GM03348 (cell line): ENCODE measurements at regions not wholly inside any gene's neighbourhood (a gene's known extent, or its start where the extent isn't known, plus 50 kb on each side); places are given as distances from the start of the nearest gene placed in this dataset.
"Not testable (repeated sequence)": the region's sequence is repeated elsewhere in the genome, so short reads cannot be mapped to it uniquely, and the experiment has no call there.

Experiments
- DNase-seq: peaks from one replicate; pipeline ENCODE4 v3.0.0; 2012; ENCODE audit warnings: low spot score

DNA sequence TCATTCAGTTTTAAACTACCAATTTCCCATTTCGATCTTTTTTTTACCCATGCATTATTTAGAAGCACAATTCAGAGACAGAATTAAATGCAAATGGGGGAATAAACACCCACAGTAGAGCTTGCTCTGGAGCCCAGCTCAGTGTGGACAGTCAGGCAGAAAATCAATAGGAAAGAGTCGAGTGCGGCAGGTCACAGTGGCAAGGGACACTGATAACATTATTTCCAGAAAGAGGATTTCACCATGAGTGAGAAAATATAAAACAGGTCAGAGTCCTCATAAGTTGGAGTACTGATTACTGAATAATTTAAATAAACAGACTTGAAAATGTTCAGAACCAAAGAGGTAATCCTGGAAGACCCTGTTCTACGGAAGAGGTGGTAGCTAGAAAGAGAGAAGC, 532.5 kb downstream of the CCSER2 start:
- DNase-seq: no peak

DNA sequence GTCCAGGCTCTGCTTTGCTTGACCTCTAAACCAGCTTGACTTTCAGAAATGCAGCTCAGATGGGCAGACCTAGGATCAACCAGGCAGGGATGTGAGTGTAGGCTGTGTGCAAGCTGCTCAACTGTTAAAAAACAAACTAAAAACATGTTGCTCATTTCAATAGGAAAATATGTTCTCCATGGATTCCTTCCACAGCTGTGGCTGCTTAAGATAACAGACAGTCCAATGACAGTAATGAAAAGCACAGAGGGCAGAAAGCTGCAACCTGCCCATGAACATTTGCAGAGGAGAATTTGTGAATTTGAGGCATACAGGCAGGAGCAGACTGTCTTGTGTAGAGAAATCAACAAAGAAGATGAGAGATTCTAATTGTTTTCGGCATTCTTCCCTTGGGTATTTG, 534.2 kb downstream of the CCSER2 start:
- DNase-seq: no peak

DNA sequence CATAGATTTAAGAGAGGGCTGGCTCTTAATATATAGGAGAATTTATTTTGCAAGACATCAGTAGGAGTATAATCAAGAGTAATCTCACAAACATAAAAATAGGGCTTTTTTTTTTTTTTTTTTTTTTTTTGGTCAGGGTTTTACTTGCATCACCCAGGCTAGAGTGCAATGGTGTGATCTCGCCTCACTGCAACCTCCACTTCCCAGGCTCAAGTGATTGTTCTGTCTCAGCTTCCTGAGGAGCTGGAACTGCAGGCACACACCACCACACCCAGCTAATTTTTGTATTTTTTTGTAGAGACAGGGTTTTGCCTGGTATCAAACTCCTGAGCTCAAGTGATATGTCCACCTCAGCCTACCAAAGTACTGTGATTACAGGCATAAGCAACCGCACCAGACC, 535.3 kb downstream of the CCSER2 start:
- DNase-seq: no peak

DNA sequence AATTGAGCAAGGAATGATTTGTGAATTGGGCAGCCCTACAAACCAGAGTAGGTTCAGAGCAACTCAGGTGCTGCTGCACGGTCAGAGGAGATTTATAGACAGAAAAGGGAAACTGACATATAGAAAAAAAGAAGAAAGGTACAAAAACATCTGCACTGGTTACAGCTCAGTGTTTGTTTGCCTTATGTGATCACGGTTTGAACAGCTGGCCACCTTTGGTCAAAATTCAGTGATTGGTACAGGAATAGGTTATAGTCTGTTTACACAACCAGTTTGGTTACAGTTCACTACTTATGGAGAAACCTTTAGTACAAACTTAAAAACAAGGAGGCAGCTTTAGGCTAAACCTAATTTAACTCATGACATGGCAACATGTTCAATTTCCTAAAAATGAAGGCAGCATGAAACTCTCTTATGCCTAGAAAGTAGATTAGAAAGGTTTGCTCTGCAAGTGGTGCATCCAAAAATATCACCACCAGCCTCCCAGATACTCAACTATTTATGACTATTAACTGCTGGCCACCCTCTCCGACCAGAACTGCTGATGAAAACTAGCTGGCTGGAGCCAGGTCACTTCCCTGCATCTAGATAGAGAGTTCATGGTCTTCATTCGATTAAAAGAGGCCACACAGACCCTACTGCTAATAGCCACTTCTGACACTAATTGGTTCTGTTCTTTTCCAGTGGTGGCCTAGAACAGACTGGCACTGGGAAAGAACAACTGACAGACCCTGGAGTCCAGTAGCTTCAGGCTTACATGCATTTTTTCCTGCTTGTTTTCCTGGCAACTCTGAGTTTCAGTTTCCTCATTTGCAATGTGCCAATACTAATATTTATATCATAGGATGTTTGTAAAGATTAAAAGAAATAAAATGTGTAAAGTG, 548.0 kb downstream of the CCSER2 start:
- no peak for DNase-seq

DNA sequence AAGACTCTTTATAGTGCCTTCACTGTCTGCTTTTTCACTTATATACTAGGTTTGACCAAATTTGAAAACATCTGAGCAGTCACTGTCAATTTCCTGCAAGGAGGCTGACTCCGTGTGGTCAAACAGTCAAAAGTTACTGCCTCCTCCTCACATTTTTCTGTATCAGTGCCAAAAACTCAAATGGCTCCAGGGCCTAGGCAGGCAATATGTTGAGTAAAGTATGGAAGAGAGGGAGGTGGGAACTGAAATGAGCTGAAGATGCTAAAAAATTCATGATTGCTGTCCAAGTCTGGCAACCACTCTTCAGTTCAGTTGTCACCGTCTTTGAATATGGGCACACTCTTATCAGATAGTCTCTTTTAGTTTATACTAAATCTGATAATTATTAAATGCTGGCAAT, 551.6 kb downstream of the CCSER2 start:
- no peak for DNase-seq

DNA sequence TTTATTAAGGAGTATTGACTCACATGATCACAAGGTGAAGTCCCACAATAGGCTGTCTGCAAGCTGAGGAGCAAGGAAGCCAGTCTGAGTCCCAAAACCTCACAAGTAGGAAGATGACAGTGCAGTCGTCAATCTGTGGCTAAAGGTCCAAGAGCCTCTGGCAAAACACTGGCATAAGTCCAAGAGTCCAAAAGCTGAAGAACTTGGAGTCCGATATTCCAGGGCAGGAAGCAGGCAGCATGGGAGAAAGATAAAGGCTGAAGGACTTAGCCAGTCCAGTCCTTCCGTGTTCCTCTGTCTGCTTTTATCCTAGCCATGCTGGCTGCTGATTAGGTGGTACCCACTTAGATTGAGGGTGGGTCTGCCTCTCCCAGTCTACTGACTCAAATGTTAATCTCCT, 553.3 kb downstream of the CCSER2 start:
- DNase-seq: not testable (repeated sequence)

DNA sequence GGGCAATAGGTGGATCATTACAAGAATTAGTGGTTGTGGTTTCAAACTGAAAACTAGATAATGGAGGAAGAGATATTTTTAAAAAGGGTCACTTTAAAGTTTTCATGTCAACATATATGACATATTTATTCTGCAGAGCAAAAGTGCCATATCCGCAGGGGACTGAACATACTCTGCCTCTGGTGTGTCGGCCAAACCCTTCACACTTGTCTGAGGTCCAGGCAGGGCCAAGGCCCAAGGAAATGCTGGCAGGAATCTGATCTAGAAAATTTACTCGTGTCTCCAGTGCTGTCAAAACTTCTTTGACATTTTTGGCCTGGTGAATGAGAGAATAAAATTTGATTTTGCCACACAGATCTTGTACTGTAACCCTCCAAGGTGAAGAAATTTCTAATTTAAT, 562.3 kb downstream of the CCSER2 start:
- DNase-seq: no peak

GRCh38 chr10:84891631-84892030, 563.2 kb downstream of the CCSER2 start:
- DNase-seq: no peak

GRCh38 chr10:84895541-84895940, 567.2 kb downstream of the CCSER2 start:
- DNase-seq: no peak

GRCh38 chr10:84896909-84897308, 568.5 kb downstream of the CCSER2 start:
- DNase-seq: no peak

- DNase-seq: no peak
Observed at GRCh38 chr10:84899268-84899667, 570.9 kb downstream of the CCSER2 start.

GRCh38 chr10:84900141-84900540, 571.8 kb downstream of the CCSER2 start:
- DNase-seq: no peak

- no peak for DNase-seq
Observed at GRCh38 chr10:84901885-84902284, 573.5 kb downstream of the CCSER2 start.

DNA sequence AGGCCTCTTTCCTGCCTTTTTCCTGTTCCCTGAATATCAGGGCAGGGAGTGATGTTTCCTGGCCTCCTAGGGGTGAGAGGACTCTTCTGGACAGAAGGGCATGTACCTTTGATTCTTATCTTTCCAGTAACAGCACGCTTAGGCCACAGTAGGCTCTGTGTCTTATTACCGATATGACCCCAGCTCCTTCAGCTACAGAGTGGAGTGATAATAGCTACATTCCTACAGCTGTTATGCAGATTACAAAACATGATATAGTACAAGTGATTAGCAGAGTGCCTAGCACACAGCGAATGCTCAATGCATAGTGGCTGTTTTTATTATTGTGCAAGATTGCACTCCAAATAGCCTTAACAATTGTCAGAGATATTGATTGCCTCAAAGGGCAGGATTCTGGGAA, 574.2 kb downstream of the CCSER2 start:
- no peak for DNase-seq

DNA sequence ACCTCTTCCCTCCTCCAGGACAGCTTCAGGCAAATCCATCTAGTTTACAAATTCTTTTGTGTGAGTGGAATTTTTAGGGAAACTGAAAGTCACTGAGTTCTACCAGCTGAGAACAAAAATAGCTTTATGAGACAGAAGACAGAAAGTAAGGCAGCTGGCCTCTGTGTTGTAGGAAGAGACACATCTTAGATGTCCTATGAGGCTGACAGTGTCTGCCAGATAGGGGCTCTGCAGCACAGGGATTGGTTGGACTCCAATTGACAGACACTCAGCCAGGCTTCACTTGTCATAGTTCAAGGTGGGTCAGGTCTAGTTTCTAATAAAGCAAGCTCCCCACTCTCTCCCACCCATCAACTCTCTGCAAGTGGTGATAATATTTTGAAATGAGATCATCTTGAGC, 574.9 kb downstream of the CCSER2 start:
- DNase-seq: no peak

- no peak for DNase-seq
Observed at GRCh38 chr10:84907461-84908009, 579.1 kb downstream of the CCSER2 start.

- DNase-seq: no peak
Observed at GRCh38 chr10:84908491-84908890, 580.1 kb downstream of the CCSER2 start.

DNA sequence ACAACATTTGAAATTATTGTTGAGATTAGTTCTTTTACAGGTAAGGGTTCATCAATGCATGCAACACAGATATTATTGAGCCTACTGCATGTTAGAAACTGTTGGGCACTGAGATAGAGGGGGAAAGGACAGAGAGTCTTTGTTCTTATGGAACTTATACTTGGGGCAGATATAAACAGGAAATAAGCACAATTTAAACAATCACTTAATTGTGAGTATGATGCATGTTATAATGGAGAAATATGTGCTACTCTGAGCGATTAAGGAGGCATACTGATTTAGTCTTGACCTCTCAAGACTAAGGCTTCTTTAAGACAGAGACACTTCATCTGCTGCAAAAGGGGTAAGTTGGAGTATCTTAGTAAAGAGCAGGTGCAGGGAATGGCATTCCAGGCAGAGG, 593.3 kb downstream of the CCSER2 start:
- DNase-seq: no peak

DNA sequence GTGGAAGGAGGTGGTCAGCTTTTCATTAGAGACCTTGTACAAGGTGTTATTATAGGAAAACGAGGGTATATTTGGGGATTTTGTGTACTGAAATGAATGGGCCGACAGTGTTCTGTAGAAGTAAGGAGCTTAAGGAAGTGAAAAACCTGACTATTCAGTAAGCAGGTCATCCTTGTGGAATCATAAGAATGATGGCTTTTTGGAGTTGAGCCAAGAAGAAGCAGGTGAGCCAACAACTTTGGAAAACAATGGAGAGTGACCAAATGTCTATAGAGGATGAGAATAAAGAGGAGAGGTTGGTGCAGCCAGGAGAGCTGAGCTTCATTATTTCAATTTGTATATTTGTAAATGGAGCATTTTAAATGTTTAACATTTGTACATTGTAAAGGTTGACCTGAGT, 595.7 kb downstream of the CCSER2 start:
- DNase-seq: no peak

- no peak for DNase-seq
Observed at GRCh38 chr10:84925495-84925894, 597.1 kb downstream of the CCSER2 start.

DNA sequence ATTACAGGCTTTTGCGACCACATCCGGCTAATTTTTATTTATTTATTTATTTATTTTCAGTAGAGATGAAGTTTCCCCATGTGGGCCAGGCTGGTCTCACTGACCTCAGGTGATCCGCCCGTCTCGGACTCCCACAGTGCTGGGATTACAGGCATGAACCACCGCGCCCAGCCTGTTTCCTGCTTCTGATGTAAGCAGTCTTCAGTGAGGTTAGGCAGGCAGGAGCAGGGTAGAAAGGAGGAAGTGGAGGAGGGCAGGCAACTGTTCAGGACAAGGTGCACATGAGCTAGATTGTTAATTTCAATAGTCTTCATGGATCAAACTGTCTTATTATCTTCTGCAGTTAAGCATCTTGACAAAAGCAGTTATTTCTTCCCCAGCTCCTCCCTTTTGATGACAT, 605.0 kb downstream of the CCSER2 start:
- DNase-seq: no peak

DNA sequence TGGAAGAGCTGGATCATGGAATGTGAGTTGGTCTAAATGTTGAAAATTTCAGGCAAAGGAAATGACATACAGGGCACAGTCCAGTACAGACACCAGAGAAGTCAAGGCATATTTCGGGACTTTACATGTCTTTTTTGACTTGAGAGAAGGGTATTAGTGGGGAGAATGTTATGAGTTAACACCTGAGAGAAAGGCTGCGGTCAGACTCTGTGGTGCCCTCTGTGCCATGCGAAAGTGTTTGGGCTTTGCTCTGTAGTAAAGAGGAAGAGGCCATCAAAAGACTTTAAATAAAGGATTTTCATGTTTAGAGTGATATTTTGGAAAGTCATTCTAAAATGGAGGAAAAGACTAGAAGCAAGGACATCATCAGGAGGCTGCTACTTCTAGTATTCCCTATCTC, 607.4 kb downstream of the CCSER2 start:
- DNase-seq: no peak

GRCh38 chr10:84938117-84938905, 609.9 kb downstream of the CCSER2 start:
- no peak for DNase-seq
